HG03432 (cell line): ENCODE measurements at regions not wholly inside any gene's neighbourhood (a gene's known extent, or its start where the extent isn't known, plus 50 kb on each side); places are given as distances from the start of the nearest gene placed in this dataset.
"Not testable (repeated sequence)": the region's sequence is repeated elsewhere in the genome, so short reads cannot be mapped to it uniquely, and the experiment has no call there.

Experiments
- ATAC-seq: cut with Tn5 transposase; IDR thresholded peaks from one replicate; pipeline ENCODE4 v1.9.1; 2021; ENCODE audit warnings: mild to moderate bottlenecking, moderate library complexity; ENCODE audit not compliant: unreplicated experiment

DNA sequence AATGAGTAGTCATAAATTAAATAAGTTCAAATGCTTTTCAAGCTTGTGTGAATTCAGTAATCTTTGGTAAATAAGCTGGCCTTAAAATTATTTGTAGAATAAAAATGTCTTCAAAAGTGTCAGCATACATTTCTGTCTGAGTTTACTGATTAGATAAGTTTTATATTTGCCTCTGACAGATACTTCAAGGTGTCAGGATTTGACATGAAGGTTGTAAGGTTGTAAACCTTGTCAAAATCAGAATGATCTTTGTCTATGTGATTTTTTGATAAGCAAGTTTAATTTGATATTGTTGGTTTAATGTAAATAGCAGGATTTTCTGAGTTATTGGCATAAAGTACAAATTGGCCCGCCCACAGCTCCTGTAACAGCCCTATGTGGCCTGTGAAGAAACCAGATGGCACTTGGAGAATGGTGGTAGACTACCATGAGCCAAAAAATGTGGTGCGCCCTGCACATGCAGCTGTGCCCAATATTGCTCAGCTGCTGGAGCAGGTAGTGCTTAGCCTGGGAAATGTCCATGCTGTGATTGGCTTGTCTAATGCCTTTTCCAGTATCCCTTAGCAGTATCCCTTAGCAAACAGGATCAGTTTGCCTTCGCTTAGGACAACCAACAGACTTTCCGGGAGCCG lies 188.0 kb upstream of the SPHKAP start:
- no peak for ATAC-seq

DNA sequence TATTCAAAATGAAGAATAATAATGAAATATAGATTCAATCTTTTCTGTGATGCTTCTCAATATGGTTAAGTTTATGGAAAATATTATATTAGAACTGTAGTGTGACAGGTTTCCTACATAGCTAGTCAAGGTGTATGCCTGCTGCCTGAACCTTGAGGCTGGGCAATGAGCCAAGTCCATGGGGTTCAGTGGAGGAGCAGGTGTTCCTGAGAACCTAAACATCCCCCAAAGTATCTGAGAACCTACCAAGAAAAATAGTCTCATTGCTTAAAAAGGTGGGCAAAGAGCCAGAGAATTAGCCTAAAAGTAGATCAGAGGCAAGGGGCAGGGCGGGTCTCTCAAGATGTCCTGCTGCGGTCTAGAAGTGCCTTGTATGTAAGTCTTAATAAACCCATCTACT lies 185.9 kb upstream of the SPHKAP start:
- ATAC-seq = no peak

DNA sequence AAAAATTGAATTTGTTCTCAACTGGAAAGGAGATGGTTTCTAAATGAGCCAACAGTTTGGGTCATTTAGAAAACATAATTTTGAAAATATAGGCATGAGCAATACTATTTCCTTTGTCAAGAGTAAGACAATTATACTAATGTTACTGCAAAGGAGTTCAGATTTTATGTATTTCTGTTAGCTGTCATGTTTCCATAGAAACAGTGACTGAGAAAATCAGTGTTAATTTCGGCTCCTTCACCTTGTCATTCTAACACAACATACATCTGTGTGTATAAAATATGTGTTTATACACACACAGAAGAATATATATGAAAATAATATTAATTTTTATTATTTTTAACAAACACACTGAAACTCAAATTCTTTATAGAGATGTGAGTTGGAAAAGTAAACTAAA lies 178.0 kb upstream of the SPHKAP start:
- no peak for ATAC-seq

DNA sequence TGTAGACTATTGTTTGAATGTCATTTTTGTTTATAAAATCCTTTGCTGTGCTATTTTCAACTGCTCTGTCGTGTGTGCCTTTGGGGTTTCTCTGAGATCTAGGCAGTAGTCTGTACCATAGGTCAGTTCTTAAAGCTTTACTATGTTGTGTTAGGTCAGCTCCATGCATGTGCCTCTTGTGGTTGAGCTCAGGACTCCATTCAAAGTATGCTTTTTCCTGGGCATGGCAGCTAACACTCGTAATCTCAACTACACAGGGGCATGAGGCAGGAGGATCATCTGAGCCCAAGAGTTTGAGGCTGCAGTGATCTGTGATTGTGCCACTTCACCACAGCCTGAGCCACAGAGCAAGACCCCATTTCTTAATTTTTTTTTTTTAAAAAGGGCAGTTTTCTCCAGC lies 174.4 kb upstream of the SPHKAP start:
- ATAC-seq = no peak

DNA sequence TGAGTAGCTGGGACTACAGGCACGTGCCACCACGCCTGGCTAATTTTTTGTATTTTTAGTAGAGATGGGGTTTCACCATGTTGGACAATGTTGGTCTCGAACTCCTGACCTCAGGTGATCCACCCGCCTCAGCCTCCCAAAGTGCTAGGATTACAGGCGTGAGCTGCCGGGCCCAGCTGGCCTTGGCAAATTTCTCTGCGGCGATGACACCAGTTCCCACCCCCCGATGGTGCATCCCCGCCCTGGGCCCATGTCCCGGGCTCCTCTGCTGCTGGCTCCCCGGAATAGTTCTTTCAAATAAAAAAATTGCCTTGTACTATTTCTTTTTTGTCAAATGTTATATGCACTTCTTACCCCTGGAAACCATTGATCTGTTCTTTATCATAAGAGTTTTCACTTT lies 171.5 kb upstream of the SPHKAP start:
- not testable (repeated sequence) for ATAC-seq

DNA sequence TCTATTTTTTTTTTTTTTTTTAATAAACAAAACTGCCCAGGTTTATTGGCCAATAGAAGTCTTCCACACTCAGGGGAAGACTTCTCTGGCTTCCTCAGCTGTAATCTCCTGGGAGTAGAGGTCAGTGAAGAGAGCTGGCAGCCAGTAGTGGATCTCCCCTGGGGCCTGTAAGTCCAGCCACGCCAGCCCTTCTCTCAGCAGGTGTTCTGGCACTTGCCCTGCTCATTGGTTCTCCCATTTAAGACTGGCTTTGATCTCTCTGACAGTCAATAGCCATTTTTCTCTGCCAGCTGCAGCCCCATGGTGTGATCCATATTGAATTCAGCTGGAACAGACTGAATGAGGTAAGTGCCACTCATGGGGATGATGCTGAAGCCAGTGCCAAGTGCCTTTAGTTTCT lies 170.6 kb upstream of the SPHKAP start:
- ATAC-seq = no peak

DNA sequence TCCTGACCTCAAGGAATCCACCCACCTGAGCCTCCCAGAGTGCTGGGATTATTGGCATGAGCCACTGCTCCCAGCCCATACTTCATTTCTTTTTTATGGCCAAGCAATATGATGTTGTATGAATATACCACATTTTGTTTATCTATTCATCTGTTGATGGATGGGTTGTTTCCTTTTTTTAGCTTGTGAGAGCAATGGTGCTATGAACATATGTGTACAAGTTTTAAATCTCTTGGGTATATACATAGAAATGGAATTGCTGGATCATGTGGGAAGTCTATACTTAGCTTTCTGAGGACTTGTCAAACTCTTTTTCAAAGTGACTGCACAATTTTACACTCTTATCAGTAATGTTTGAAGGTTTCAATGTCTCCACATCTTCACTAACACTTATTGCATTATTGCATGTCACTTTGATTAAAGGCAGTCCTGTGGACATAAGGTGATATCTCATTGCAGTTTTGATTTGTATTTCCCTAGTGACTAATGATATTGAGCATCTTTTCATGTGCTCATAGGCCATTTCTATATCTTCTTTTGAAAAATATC lies 167.1 kb upstream of the SPHKAP start:
- ATAC-seq = no peak

DNA sequence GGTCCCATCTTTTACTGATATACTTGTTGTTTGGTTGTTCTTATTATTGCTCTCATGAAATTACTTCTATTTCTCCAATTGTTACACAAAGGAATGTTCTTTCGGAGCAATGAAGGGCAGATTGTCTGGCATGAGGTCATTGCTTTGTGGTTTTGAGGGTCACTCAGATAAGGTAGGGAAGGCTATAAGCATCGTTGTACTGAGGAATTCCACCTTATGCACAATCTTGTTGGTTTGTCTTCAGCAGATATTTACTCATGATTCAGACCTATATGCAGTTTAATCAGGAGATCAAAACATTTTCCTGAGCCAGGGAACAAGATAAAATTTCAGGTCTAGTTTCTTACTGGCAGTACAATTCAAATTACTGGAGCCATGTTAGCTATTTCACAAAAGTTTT lies 163.0 kb upstream of the SPHKAP start:
- no peak for ATAC-seq

DNA sequence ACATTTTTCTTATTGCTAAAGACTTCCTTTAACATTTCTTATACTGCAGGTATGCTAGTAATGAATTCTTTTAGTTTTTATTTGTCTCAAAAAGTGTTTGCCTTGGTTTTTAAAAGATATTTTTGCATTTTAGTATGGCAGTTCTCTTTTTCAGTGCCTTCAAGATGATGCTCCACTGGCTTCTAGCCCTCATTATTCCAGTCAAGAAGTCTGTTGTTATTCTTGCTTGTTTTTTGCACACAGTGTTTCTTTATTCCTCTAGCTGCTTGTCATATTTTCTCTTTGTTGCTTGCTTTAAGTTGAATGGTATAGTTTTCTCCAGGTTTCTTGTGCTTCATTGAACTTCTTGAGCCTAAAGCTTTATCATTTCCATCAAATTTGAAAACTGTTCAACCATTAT lies 158.0 kb upstream of the SPHKAP start:
- ATAC-seq = no peak

DNA sequence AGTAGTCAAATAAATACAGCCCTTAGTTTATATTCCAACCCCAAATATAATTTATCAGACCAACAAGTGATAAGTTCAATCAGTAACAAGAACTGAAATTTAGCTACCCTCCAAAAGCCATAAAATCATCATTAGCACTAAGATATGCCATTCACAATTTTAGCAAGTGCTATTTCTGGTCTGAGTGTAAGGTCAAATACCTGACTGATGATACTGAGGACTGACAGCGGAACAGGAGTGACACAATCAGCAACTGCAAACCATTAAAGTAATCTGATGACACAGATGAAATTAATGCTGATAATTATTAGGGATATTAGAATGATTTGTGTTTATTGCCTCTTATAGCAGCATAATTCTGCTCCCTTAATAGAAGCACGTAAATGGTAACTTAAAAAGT lies 152.7 kb upstream of the SPHKAP start:
- no peak for ATAC-seq

DNA sequence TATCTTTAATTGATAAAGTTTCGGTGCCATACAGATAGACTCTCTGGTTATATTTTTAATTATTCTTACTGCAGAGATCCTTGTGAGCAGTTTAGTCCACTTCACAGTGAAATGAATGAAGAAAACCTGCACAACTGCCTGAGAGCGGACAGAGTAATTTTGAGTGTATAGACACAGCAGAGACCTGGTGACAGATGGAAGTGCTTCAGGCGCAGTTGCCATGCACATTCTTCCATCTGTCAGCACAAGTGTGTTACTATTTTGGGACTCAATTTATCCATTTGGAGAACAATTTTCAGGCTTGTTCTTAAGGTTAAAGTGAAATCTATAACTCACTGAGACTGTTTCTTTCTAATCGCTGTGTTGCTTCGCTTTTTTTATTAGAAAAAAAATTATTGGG lies 147.8 kb upstream of the SPHKAP start:
- no peak for ATAC-seq

DNA sequence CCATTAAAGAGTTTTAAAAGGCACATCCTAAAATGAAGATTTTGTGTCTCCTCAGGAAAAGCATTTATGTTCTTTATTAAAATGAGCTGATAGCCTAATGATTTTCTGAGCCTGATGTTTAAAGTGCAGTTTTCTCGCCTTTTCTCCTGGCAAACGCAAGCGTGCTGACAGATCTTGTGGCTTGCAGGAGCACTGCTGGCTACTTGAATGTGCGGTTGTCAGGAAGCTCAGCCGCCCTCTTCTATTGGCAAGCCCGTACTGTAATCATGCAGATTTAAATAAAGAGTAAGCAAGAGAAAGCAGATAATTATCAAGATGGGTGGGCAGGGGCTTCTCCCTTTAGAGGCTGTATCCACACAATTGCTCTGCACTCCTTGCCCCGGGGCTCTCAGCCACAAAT lies 139.5 kb upstream of the SPHKAP start:
- ATAC-seq = no peak

DNA sequence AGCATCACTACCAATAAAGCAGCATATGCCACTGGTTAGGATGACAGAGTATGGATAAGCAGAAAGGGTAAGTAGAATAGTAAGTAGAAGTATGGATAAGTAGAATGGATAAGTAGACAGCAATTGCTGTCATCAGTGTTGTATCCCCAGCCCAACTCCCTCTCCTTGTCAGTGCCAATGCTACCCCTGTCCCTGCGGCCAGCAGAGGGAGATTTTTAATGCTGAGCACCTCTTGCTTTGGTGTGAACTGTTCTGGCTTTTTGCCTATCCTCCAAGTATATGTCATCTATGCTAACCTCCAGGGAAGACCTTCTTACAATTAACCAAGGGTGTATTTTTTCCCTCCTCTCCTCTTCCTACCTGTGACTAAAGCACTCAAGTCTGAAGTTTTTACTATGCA lies 136.7 kb upstream of the SPHKAP start:
- ATAC-seq = no peak

DNA sequence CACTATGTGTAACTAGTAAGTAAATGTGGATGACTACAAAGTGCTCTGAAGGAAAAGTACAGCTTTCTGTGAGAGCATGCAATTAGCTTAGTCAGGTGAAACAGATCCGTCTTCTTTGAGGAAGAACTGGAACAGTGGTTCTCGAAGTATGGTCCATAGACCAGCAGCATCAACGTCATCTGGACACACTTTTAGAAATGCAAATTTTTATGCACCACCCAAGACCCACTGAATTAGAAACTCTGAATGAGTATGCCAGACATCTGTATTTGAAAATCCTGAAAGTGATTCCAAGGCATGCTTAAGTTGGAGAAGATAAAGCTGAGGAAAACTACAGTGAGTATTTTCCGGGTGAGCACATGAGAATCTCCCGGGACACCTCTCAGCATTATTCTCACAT lies 130.7 kb upstream of the SPHKAP start:
- ATAC-seq = no peak

DNA sequence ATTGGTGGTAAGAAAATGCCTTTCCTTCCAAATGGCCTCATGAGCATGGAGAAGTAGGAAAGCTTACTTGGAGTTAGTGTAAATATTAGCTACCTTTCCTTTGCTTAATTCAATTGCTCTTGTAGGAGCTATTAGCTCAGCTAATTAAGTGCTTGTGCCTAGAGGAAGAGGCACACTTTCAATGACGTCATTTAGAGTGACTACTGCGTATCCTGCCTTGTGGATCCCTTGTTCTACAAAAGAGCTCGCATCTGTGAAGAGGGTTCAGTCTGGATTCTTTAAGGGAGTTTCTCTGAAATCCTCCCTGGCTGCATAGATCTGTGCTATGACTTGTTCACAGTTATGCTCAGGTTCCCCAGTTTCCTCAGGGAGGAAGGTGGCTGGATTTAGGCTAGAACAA lies 122.5 kb upstream of the SPHKAP start:
- no peak for ATAC-seq

DNA sequence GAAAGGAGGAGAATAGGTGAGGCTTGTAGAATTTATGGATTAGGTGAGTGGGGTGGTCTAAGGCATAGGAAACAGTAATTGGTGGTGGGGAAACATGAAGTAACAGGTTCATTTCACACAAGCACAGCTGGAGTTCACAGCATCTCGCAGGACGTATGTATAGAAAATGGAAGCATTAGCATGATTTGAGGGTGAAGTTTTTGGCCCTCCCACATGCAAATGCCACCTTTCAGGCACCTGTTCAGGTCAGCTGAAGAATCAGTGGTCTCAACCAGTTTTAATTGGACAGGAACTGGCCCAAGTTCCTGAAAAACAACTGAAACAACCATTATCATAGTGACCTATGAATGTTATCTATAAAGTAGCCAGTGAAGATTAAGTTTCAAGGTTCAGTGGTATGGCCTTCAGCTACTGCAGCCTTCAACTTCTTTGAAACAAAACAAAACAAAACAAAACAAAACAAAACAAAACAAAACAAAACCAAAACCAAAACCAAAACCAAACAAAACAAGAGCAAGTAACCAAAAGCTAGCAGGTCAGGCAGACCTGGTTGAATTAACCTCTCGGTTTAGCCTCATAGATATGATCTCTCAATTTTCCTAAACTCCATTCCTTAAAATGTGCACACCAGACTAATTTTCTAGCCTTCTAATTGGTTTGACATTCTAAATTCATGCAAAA lies 102.1 kb upstream of the SPHKAP start:
- ATAC-seq = peak; percentile 57

DNA sequence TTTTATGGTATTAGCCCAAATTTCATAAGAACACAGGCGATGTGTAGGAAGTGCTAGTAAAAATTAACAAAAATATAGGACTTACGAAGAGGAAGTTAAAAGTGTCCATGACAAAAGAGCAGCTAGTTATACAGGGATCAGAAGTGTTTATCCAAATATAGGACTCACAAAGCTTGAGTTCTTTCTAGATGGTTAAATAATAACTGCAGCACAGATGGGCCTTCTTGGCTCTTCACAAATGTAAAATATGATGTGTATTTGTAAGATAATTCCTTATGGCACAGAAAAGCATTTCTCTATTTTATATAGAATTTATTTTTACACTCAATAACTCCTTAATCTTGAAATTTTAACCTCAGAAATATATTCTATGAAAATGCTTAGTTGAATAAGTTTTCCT lies 100.9 kb upstream of the SPHKAP start:
- ATAC-seq = no peak

DNA sequence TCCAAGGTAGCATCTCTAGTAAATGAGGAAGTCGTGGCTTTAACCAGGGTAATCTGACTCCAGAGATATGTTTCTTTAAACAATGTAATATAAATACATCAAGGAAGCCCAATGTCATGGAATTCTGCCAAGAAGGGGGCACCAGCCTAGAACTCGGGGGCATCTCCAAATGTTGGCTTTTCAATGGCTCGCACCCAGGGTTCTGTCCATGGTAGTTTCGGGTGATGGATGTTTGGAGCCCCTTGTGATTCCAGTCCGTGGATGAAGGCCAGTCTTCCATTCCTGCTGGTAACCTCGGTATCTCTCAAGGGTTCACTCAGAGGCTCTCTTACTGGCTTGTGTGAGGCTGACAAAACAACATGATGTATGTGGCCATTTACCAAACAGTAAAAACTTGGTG lies 91.7 kb upstream of the SPHKAP start:
- no peak for ATAC-seq

DNA sequence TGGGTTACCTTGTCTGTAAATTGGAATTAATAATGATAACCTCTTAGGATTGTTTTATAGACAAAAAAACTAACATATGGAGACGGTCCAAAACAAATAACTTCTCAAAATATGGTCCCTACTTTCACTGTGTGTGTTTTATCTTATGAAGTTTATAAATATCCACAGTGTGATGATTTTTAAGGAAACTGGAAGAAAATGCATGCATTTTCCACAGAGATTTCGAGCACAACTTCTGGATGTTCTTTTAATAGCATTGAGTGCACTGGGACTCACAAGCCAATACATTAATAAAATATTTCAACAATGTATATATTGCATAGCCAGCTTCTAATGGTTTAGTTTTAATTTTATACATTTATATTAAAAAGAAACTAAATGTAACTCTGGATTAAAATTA lies 87.9 kb upstream of the SPHKAP start:
- no peak for ATAC-seq

DNA sequence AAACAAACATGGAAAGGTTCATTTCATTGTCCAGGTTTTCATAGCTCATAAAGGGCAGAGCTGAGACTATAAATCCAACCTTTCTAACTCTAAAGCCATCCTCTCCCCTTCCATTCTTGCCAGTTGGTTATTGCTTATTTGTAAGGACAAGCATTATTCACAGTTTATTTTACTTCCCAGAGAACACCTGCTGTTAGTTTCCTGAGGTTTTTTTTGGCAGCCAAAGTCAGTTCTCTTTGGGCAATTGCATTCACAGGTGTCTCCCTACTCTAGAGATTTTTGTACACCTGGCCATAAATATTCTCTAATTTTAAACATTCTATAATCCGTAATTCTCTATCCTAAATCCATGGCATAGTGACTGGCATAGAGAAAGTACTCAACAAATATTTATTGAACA lies 87.3 kb upstream of the SPHKAP start:
- no peak for ATAC-seq

DNA sequence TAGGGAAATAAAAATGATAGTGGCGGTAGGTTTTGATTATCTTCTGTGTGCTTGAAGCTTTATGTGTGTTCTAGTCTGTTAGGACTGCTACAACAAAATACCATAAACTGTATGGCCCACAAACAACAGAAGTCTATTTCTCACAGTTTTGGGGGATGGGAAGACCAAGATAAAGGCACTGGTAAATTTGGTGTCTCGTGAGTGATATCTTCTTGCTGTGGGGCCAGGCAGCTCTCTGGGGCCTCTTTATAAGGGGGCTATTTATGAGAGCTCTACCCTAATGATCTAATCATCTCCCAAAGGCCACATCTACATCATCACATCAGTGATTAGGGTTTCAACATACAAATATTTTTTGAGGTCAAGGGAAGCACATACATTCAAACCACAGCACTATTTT lies 86.8 kb upstream of the SPHKAP start:
- ATAC-seq = no peak

DNA sequence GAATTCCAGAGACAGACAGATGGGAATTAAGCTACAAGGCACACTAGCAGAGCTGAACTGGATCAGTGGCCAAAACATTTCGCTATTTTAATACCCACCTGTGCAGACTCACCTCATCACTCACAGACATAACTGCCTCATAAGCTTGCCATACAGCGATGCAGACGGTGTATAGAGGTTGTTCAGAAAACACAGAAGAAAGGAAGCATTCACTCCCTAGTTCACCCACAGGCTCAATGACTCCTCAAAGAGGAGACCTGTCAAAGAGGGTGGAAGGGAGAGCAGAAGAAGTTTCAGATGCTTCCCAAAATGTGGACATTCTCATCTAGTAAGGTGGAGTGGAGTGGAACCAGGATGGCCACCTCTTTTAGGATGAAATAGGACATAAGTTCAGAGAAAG lies 81.7 kb upstream of the SPHKAP start:
- no peak for ATAC-seq

DNA sequence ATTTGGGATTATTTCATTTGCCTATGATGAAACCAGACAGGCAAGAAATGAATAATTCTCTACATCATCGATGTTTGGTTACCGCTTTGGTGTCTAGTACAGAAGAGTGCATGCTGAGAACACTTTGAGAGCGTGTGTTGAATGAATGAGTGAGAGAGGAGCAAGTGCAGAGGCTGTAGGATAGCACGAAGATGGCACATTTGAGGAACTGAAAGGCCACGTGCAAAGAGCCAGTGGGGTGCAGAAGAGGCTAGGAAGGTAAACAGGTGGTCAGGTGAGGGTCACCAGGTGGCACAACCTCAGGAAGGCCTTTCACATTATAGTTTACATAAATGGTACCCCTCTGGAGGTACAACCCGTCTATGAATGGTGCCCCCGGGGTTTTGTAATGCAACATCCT lies 80.1 kb upstream of the SPHKAP start:
- no peak for ATAC-seq
